HCT116 (cell line): ENCODE measurements at regions not wholly inside any gene's neighbourhood (a gene's known extent, or its start where the extent isn't known, plus 50 kb on each side); places are given as distances from the start of the nearest gene placed in this dataset.

Experiments
- ATAC-seq: fragments of 200-7000 bp; cut with Tn5 transposase; 2 replicates; pipeline ENCODE4 v1.9.1; 2020; ENCODE audit warnings: mild to moderate bottlenecking, moderate library complexity
- BruUV-seq: library from RNA; stranded (reverse); fragments of 400-500 nt; replicated peaks from 2 replicates; lab custom pipeline; 2021; lab: Mats Ljungman, UMichigan
- CTCF ChIA-PET: fragments of 300-600 bp; sonication (Branson Sonifier 250); formaldehyde crosslinking; loops from one replicate; lab custom pipeline; 2021; ENCODE audit warnings: antibody characterized with exemption; lab: Charles Lee
- POLR2A ChIA-PET: fragments of 300-600, 350-600 bp; sonication (Branson Sonifier 250); formaldehyde crosslinking; loops from one replicate; lab custom pipeline; 2021; ENCODE audit warnings: antibody characterized with exemption; lab: Charles Lee
- RAD21 ChIA-PET, 2 experiments: fragments of 300-600 bp; sonication (Branson Sonifier 250); formaldehyde crosslinking; loops; one replicate each; lab custom pipeline; 2023; ENCODE audit warnings: low total read pairs in 2 of 2; ENCODE audit not compliant: uncharacterized antibody in 2 of 2, unreplicated experiment in 2 of 2, low non-redundant PET in 1 of 2; lab: Charles Lee
- DNase-seq: peaks from one replicate; pipeline ENCODE4 v3.0.0-alpha.2; 2010; ENCODE audit warnings: low read depth, low spot score
- H2AFZ ChIP-seq: fragments of 200-600 bp; shearing (Covaris generic), sonication (generic); 2 replicates; pipeline ENCODE4 v1.6.1; 2017; ENCODE audit warnings: low read depth, mixed run types, mixed read lengths, antibody characterized with exemption, low read length; ENCODE audit not compliant: poor library complexity, severe bottlenecking
- H3K27ac ChIP-seq: 2 replicates; pipeline ENCODE4 v1.5.1; 2012; ENCODE audit warnings: low read depth, low read length
- H3K27me3 ChIP-seq: fragments of 200-600 bp; sonication (generic); 2 replicates; pipeline ENCODE4 v1.6.1; 2016; ENCODE audit warnings: mixed run types, low read length, mixed read lengths; ENCODE audit not compliant: insufficient read depth
- H3K36me3 ChIP-seq, 2 experiments: fragments of 200-500 bp in 1 of 2; fragments of 200-600 bp in 1 of 2; sonication (Bioruptor generic) in 1 of 2; sonication (generic) in 1 of 2; 2 replicates each; pipeline versions ENCODE4 v1.5.1 to v1.6.1; 2014 to 2016; ENCODE audit warnings: low read length in 2 of 2, inconsistent platforms in 1 of 2, mixed read lengths in 1 of 2, mixed run types in 1 of 2; ENCODE audit not compliant: insufficient read depth in 2 of 2, control insufficient read depth in 1 of 2
- H3K4me1 ChIP-seq, 2 experiments: fragments of 200-600 bp in 1 of 2; sonication (generic) in 1 of 2; 2 replicates each; pipeline versions ENCODE4 v1.5.1 to v1.6.1; 2012 to 2017; ENCODE audit warnings: low read length in 2 of 2, inconsistent platforms in 1 of 2, mild to moderate bottlenecking in 1 of 2, mixed read lengths in 1 of 2, mixed run types in 1 of 2, moderate library complexity in 1 of 2; ENCODE audit not compliant: insufficient read depth in 2 of 2, control insufficient read depth in 1 of 2
- H3K4me2 ChIP-seq: fragments of 200-600 bp; sonication (generic); 2 replicates; pipeline ENCODE4 v1.6.1; 2017; ENCODE audit warnings: mixed run types, low read length, mixed read lengths
- H3K4me3 ChIP-seq, 2 experiments: fragments of 200-600 bp in 1 of 2; sonication (generic) in 1 of 2; replicated peaks in 1 of 2; 2 replicates each; pipeline ENCODE4 v1.5.1; 2011 to 2016; ENCODE audit warnings: low read length in 2 of 2, control low read depth in 1 of 2, low read depth in 1 of 2, mild to moderate bottlenecking in 1 of 2, mixed read lengths in 1 of 2, mixed run types in 1 of 2
- H3K79me2 ChIP-seq: fragments of 200-600 bp; sonication (generic); 2 replicates; pipeline ENCODE4 v1.6.1; 2017; ENCODE audit warnings: mild to moderate bottlenecking, mixed run types, low read length, moderate library complexity, mixed read lengths; ENCODE audit not compliant: insufficient read depth
- H3K9ac ChIP-seq: fragments of 200-600 bp; sonication (generic); 2 replicates; pipeline ENCODE4 v1.6.1; 2016; ENCODE audit warnings: low read length, mixed read lengths
- H3K9me2 ChIP-seq: fragments of 200-600 bp; sonication (generic), shearing (Covaris generic); 2 replicates; pipeline ENCODE4 v1.6.1; 2017; ENCODE audit warnings: mixed run types, mild to moderate bottlenecking, moderate library complexity; ENCODE audit not compliant: insufficient read depth
- H3K9me3 ChIP-seq, 2 experiments: fragments of 200-500 bp in 1 of 2; fragments of 200-600 bp in 1 of 2; sonication (Bioruptor generic) in 1 of 2; sonication (generic) in 1 of 2; 2 replicates each; pipeline ENCODE4 v1.6.1; 2014 to 2017; ENCODE audit warnings: low read length in 2 of 2, mixed read lengths in 2 of 2, inconsistent platforms in 1 of 2, low read depth in 1 of 2, mild to moderate bottlenecking in 1 of 2, mixed run types in 1 of 2, moderate library complexity in 1 of 2; ENCODE audit not compliant: control insufficient read depth in 1 of 2, insufficient read depth in 1 of 2
- H4K20me1 ChIP-seq: fragments of 200-600 bp; sonication (generic), shearing (Covaris generic); 2 replicates; pipeline ENCODE4 v1.6.1; 2017; ENCODE audit warnings: mixed run types, mild to moderate bottlenecking, moderate library complexity; ENCODE audit not compliant: insufficient read depth
- CBX3 ChIP-seq: IDR thresholded peaks from 2 replicates; pipeline ENCODE4 v1.6.1; 2012; ENCODE audit warnings: low read depth
- JUND ChIP-seq: IDR thresholded peaks from 2 replicates; pipeline ENCODE4 v1.6.1; 2012
- POLR2A ChIP-seq: IDR thresholded peaks from 2 replicates; pipeline ENCODE4 v1.7.0; 2011; ENCODE audit warnings: borderline replicate concordance; ENCODE audit not compliant: insufficient read depth, insufficient read length; ENCODE audit errors: extremely low read depth
- ZFX ChIP-seq: fragments of 450-650 bp; IDR thresholded peaks from 2 replicates; pipeline ENCODE4 v1.6.1; 2017
- intact Hi-C: fragments of 100-400 bp; cut with micrococcal nuclease; formaldehyde crosslinking; loops from 2 replicates; pipeline ENCODE4 v1.10.0; 2022

DNA sequence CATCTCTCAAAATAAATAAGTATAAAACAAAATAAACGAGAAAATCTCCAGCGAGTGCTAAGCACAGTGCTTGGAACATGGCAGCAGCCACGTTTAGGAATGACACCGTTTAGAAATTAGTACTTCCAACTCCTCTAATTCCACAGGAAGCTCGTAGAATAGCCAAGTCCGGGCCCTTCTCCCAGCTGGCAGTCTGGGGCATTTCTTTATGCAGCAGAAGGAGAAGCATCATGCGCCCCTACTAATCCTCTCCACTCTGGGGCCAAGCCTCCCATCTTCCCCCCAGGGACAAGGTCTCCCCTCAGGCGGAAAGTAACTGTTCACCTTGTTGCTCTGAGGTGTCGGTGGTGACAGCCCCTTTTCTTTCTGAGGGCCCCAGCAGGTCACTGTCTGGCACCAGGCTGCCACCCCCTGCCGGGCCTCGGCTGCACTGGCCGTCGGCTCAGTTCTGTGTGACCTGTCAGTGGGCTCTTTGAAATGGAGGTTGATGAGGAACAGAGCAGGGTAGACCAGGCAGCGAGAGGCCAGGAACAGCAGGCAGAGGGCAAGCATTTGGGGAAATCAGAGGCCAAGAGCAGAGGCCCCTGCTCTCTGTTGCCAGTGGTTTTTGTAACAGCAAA lies 113.5 kb upstream of the WWC1 start:
- RAD21 ChIA-PET: no interaction called here
- no peak overlapping the region for H3K9ac ChIP-seq
- no peaks in the 10 kb centered on the region for H3K9me3 ChIP-seq
- no peak overlapping the region for H3K27ac ChIP-seq
- H3K36me3 ChIP-seq: no peaks in the 10 kb centered on the region
- H3K4me1 ChIP-seq: no peaks in the 10 kb centered on the region
- CTCF ChIA-PET: no interaction called here
- POLR2A ChIA-PET: no interaction called here
- H3K9me2 ChIP-seq: no peaks in the 10 kb centered on the region
- intact Hi-C loops: no loop called here
- H3K4me2 ChIP-seq: no peak overlapping the region
- BruUV-seq: no TSS peak
- H4K20me1 ChIP-seq: no peaks in the 10 kb centered on the region
- peaks cover 7% of the 10 kb centered on the region; the same call in 1 of the 2 replicates for H3K27me3 ChIP-seq
- H3K4me3 ChIP-seq: no peak overlapping the region
- no peak for ATAC-seq
- no peak overlapping the region for H2AFZ ChIP-seq
- TF ChIP-seq JUND (no peak), POLR2A (no peak)
- H3K79me2 ChIP-seq: no peaks in the 10 kb centered on the region
- no peak for DNase-seq

DNA sequence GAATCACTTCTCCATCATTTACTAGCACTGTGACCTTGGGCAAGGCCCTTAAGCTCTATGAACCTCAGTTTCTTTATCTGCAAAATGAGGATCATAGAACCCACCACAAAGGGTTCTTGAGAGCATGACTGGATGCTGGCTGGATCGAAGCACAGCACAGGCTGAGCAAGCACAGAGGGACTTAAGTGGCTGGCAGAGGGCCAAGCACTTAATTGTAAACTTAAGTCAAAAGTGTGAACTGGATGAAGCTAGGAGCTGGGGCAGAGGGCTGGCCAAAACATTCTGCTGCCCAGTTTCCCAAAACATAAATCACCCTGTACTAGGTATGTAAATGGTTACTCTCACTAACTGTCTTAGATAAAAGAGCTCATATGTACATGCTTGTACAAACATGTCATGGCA lies 112.3 kb upstream of the WWC1 start:
- RAD21 ChIA-PET: no interaction called here
- Histone ChIP-seq H3K36me3 (no peaks in the 10 kb centered on the region), H3K79me2 (no peaks in the 10 kb centered on the region), H3K9me3 (no peaks in the 10 kb centered on the region), H4K20me1 (no peaks in the 10 kb centered on the region), H3K4me3 (no peak overlapping the region), H3K9ac (no peak overlapping the region), H3K27ac (no peak overlapping the region), H2AFZ (no peak overlapping the region), H3K4me1 (no peaks in the 10 kb centered on the region), H3K27me3 (peaks cover 7% of the 10 kb centered on the region; the same call in 1 of the 2 replicates), H3K9me2 (no peaks in the 10 kb centered on the region), H3K4me2 (no peak overlapping the region)
- CTCF ChIA-PET: interaction anchor here (0.6 kb wide), 1 partner anchor 1053 kb away, joined by 3 read pairs; no protein-coding TSS in a partner anchor
- TF ChIP-seq ZFX: no peak
- TF ChIP-seq CBX3: no peak
- POLR2A ChIA-PET: no interaction called here
- ATAC-seq (no peak), DNase-seq (no peak)
- no TSS peak for BruUV-seq
- intact Hi-C loops: no loop called here
